Muscle of leg (tissue), 3 donors: ENCODE measurements at regions not wholly inside any gene's neighbourhood (a gene's known extent, or its start where the extent isn't known, plus 50 kb on each side); places are given as distances from the start of the nearest gene placed in this dataset.

Experiments used
- DNase-seq: peaks from one replicate; pipeline ENCODE4 v3.0.0; 2013
- H3K27ac ChIP-seq: one replicate; pipeline ENCODE4 v1.5.1; 2013; ENCODE audit warnings: mild to moderate bottlenecking, low read length, control low read depth
- H3K27me3 ChIP-seq: one replicate; pipeline ENCODE4 v1.6.1; 2013; ENCODE audit warnings: low read length; ENCODE audit not compliant: control insufficient read depth, insufficient read depth
- H3K36me3 ChIP-seq: one replicate; pipeline ENCODE4 v1.6.1; 2013; ENCODE audit warnings: low read length; ENCODE audit not compliant: control insufficient read depth, insufficient read depth
- H3K4me1 ChIP-seq: one replicate; pipeline ENCODE4 v1.6.1; 2013; ENCODE audit warnings: low read length; ENCODE audit not compliant: control insufficient read depth, insufficient read depth
- H3K4me3 ChIP-seq: one replicate; pipeline ENCODE4 v1.5.1; 2013; ENCODE audit warnings: low read length, control low read depth
- H3K9me3 ChIP-seq: replicated peaks from 2 replicates; pipeline ENCODE4 v1.6.1; 2013; ENCODE audit warnings: low read depth, low read length; ENCODE audit not compliant: control insufficient read depth
- WGBS: methylation state at CpG from one replicate; pipeline ENCODE4 v1.1.5; 2013; ENCODE audit warnings: missing lambda C conversion rate; ENCODE audit not compliant: insufficient coverage; 5-methylcytosine and 5-hydroxymethylcytosine counted together

DNA sequence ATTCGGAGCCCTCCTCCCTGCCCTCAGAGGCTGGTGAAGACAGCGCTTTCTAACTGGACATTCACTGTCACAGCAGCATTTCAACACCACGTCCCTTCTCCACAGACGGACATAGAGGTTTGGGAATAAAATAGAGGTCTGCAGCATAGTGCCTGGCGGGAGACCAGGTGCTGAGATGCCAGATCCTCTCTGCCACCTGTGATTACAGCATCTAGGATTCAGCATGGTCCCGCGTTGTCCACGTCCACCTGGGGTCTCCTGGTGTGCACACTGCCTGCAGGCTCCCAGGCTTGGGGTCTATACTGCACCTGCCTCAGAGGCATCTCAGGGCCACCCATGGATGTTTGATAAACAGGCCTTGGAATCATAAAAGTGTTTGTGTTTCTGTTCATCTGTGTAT is 175.5 kb downstream of the TMEM18 start:
- 70% methylated on average over 6 of the region's 8 CpGs for WGBS
- no peak overlapping the region for H3K27ac ChIP-seq

DNA sequence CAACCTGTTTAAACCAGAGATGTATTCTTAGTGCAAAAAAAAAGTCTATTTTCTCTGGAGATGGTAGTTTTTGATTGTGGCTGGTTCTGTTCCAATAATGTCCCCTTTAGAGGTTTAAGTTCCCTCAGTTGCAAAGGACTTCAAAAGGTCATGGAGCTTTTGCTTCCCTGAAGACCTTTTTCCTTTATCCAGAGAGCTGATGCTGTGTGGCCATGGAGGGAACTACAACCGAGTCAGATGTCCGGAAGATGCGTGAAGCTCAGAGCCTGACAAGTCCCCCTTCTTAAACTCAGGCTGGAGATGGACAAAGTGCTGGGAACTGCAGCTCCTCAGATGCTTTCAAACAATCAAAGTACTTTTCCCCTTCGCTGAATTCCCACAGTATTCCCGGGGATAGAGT is 176.1 kb downstream of the TMEM18 start:
- Histone ChIP-seq H3K4me1 (no peaks in the 10 kb centered on the region), H3K27ac (no peak overlapping the region), H3K4me3 (no peak overlapping the region), H3K36me3 (no peaks in the 10 kb centered on the region), H3K9me3 (no peaks in the 10 kb centered on the region), H3K27me3 (no peaks in the 10 kb centered on the region)
- 48% methylated on average over 3 of the region's 5 CpGs for WGBS
- DNase-seq, result no peak

More for the DNA sequence above, 175.5 kb downstream of the TMEM18 start:
- DNase-seq, result no peak
- Histone ChIP-seq H3K4me1 (no peaks in the 10 kb centered on the region), H3K36me3 (no peaks in the 10 kb centered on the region), H3K27me3 (no peaks in the 10 kb centered on the region), H3K9me3 (no peaks in the 10 kb centered on the region), H3K4me3 (no peak overlapping the region)

DNA sequence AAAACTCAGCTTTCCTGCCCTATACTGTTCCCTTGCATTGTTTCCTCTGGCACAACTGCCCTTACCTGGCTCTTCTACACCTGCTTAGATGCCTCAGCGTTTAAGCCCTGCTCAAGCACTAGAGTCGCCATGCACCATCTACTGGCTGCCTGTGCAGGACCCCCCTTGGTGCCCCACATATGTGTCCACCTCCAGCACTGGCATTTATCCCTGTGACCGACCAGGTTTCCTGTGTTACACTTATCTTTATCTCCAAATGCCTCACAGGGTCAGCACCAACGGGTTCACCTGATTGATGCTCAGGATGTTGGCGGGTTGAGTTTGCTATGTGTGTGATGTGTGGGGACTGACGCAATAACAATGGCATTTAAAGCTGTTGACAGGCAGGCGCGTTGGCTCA is 177.5 kb downstream of the TMEM18 start:
- no peak for DNase-seq
- no peaks in the 10 kb centered on the region for H3K4me1 ChIP-seq
- 82% methylated on average over 3 of the region's 8 CpGs for WGBS
- no peak overlapping the region for H3K4me3 ChIP-seq
- no peaks in the 10 kb centered on the region for H3K36me3 ChIP-seq
- no peaks in the 10 kb centered on the region for H3K27me3 ChIP-seq
- H3K9me3 ChIP-seq, result no peaks in the 10 kb centered on the region
- no peak overlapping the region for H3K27ac ChIP-seq

DNA sequence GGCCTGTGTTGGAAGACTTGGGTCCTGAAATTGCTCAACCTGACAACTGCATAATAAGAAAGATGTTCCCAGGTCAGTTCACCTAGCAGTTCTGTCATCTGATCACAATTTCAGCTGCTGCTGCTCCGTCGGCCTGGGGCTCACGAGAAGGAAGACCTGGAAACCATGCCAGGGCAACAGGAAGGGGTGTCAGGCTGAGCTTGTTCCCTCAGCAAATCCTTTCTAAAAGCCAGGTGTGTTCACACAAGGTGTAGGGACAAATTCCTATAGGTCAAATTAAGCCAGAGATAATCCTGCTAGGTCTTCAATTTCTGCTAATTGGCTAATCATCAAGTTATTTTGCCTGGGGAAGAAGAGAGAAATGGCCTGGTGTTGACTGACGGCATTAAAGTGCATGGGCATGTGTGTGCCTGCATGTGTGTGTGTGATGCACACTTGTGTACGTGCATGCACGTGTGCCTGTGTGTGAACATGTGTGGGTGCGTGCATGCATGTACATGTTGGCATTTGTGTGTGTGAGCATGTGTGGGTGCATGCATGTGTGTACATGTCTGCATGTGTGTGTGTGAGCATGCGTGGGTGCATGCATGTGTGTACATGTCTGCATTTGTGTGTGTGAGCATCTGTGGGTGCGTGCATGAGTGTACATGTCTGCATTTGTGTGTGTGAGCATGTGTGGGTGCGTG is 178.6 kb downstream of the TMEM18 start:
- no peak overlapping the region for H3K4me3 ChIP-seq
- no peak for DNase-seq
- H3K9me3 ChIP-seq, result no peaks in the 10 kb centered on the region
- H3K27me3 ChIP-seq, result no peaks in the 10 kb centered on the region
- H3K4me1 ChIP-seq, result no peaks in the 10 kb centered on the region
- no peaks in the 10 kb centered on the region for H3K36me3 ChIP-seq
- no peak overlapping the region for H3K27ac ChIP-seq
- 68% methylated on average over 9 of the region's 10 CpGs for WGBS

DNA sequence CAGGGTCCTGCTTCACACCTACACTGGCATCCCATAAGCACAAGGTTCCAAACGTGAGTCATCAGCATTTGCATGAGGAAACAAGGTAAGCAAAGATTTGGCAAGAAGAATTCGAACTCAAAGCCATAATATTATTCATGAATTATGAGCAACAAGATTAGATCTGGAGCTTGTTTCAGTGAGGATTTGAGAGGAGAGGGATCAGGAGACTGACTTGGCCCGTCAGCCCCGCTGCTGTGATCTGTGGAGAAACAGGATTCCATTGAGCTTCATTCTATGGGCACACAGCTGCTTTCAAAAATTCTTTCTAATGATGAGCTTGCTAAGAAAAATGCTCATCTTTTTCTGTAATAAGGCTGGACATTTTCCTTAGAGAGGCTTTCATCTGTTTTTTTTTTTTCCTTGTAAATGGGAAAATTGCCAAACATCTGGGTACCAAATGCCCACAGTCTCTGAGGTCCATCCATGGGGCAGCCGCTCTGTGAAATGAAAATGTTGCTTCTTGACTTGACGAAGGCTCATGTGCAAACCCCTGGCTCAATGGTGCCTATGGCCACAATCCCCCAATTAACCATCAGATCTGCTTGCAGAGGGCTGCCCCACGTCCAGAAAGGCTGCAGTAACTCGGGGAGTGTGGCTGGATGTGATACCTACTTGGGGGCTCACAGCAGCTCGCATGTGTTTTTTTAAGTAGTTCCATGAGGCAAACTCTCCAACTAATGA is 179.3 kb downstream of the TMEM18 start:
- H3K9me3 ChIP-seq, result no peaks in the 10 kb centered on the region
- no peaks in the 10 kb centered on the region for H3K36me3 ChIP-seq
- no peaks in the 10 kb centered on the region for H3K4me1 ChIP-seq
- H3K27me3 ChIP-seq, result no peaks in the 10 kb centered on the region
- WGBS, result 46% methylated on average over 3 of the region's 9 CpGs
- H3K4me3 ChIP-seq, result no peak overlapping the region
- no peak for DNase-seq
- H3K27ac ChIP-seq, result no peak overlapping the region

DNA sequence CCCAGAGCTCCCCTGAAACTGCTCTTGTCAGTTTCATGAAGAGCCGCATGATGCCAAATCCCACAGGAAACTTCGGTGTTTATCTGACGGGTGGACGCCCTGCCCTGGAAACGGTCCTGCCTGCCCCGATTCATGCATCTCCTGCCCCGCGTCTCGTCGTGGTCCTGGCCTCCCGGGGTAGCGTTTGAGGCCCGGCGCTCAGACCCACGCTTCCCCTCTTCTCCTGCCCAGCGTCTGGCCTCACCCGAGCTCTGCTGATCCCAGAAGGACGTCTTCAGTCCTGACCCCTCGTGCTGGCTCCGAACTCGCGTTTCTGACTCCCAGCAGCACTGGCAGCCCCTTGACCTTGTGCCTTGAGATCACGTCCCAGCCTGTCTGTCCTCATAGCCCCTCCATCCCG is 180.5 kb downstream of the TMEM18 start:
- Histone ChIP-seq H3K36me3 (no peaks in the 10 kb centered on the region), H3K4me3 (no peak overlapping the region), H3K4me1 (no peaks in the 10 kb centered on the region), H3K9me3 (no peaks in the 10 kb centered on the region), H3K27me3 (peaks cover 6% of the 10 kb centered on the region), H3K27ac (no peak overlapping the region)
- DNase-seq, result no peak
- 75% methylated on average over 24 of the region's 24 CpGs for WGBS

DNA sequence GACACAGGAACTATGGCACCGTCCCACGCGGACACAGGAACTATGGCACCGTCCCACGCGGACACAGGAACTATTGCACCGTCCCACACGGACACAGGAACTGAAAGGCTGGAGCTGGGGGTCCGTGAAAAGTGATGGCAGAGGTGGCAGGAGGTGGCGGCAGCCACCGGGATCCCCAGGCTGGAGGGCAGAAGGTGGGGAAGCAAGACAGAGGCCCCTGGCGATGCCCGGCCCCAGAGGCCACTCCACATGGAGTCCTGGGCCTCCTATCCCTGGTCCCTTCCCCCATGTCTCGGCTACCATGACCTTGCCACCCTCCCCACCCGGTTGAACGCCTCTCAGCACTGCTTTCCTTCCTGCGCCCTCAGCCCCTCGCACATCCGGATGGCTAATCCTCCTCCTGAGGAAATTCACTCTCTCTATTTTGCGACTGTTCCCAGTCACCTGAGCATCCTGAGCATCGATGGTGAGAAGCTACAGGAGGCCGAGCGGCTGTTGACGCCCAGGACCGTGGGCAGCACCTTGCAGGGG is 181.4 kb downstream of the TMEM18 start:
- no peaks in the 10 kb centered on the region for H3K4me1 ChIP-seq
- H3K27me3 ChIP-seq, result peaks cover 6% of the 10 kb centered on the region
- no peaks in the 10 kb centered on the region for H3K36me3 ChIP-seq
- no peaks in the 10 kb centered on the region for H3K9me3 ChIP-seq
- WGBS, result 77% methylated on average over 20 of the region's 25 CpGs
- no peak for DNase-seq
- H3K27ac ChIP-seq, result no peak overlapping the region
- H3K4me3 ChIP-seq, result no peak overlapping the region

DNA sequence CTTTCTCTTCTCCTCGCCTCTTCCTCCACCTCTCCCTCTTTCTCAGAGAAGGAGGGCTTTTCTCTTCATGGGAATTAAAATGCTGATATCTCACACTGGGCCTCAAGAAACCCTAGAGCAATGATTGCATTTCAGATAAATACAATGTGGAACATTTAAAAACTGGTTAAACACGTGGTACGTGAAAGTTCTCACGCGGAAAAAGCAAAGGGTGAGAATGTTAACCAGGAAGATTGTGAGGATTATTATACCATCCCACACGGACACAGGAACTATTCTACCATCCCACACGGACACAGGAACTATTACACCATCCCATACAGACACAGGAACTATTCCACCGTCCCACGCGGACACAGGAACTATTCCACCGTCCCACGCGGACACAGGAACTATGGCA is 182.4 kb downstream of the TMEM18 start:
- Histone ChIP-seq H3K4me1 (no peaks in the 10 kb centered on the region), H3K27ac (no peak overlapping the region), H3K27me3 (peaks cover 6% of the 10 kb centered on the region), H3K4me3 (no peak overlapping the region), H3K9me3 (no peaks in the 10 kb centered on the region), H3K36me3 (no peaks in the 10 kb centered on the region)
- 100% methylated on average over 1 of the region's 13 CpGs for WGBS
- DNase-seq, result no peak

DNA sequence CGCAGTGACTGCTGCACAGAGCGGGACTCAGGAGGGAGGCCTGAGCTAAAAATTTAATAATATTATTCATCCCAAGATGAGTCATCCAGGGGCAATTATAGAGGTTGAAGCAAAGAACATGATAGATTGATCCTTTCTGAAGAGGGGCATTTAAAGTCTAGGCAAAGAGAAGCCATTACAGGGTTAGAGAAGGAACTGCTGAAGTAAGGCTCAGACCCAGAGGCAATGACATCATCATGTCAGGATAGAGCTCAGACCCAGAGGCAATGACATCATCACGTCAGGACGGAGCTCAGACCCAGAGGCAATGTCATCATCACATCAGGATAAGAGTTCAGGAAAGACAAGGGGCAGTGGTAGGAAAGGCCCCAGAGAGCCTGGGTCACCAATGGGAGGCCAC is 184.0 kb downstream of the TMEM18 start:
- H3K4me1 ChIP-seq, result peaks cover 6% of the 10 kb centered on the region
- H3K36me3 ChIP-seq, result no peaks in the 10 kb centered on the region
- no CpG with 5 or more reads among the region's 4 CpGs for WGBS
- H3K4me3 ChIP-seq, result no peak overlapping the region
- H3K27me3 ChIP-seq, result peaks cover 6% of the 10 kb centered on the region
- no peak overlapping the region for H3K27ac ChIP-seq
- no peaks in the 10 kb centered on the region for H3K9me3 ChIP-seq
- DNase-seq, result no peak

DNA sequence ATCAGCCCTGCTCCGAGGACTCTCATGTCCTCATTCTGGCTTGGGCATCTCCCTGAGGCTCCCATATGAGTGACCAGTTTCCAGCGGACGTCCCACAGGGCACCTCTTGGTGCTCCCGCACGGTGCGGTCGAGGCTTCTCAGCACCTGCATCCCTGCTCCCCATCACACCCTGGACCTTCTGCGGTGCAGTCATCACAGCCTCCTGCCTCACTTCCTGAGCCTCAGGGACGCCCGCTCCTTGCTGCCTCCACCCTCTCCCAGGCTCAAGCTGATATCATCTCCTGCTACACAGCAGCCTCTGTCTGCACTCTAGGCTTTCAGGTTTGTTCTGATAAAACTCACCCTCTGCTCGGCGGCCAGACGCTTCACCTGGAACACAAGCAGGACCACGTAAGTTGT is 185.0 kb downstream of the TMEM18 start:
- H3K4me1 ChIP-seq, result peaks cover 6% of the 10 kb centered on the region
- H3K27ac ChIP-seq, result no peak overlapping the region
- H3K4me3 ChIP-seq, result no peak overlapping the region
- peaks cover 6% of the 10 kb centered on the region for H3K27me3 ChIP-seq
- H3K36me3 ChIP-seq, result no peaks in the 10 kb centered on the region
- DNase-seq, result no peak
- 83% methylated on average over 14 of the region's 14 CpGs for WGBS
- H3K9me3 ChIP-seq, result no peaks in the 10 kb centered on the region
